Parathyroid adenoma (tissue), 2 donors: ENCODE measurements at regions not wholly inside any gene's neighbourhood (a gene's known extent, or its start where the extent isn't known, plus 50 kb on each side); places are given as distances from the start of the nearest gene placed in this dataset.

Source experiments
- H2AFZ ChIP-seq: fragments of 300-600 bp; sonication (generic); one replicate; pipeline ENCODE4 v1.7.0; 2017; ENCODE audit warnings: antibody characterized with exemption, mild to moderate bottlenecking
- H3K27ac ChIP-seq: fragments of 300-600 bp; sonication (generic); one replicate; pipeline ENCODE4 v1.7.0; 2017
- H3K27me3 ChIP-seq: fragments of 300-600 bp; sonication (generic); one replicate; pipeline ENCODE4 v1.7.0; 2017; ENCODE audit warnings: low read length; ENCODE audit not compliant: control insufficient read depth, insufficient read depth
- H3K36me3 ChIP-seq: fragments of 300-600 bp; sonication (generic); one replicate; pipeline ENCODE4 v1.7.0; 2017; ENCODE audit warnings: low read length; ENCODE audit not compliant: control insufficient read depth, insufficient read depth
- H3K4me1 ChIP-seq: fragments of 300-600 bp; sonication (generic); one replicate; pipeline ENCODE4 v1.7.0; 2017; ENCODE audit warnings: control low read depth
- H3K4me2 ChIP-seq: fragments of 300-600 bp; sonication (generic); one replicate; pipeline ENCODE4 v1.7.0; 2017; ENCODE audit warnings: low read length
- H3K4me3 ChIP-seq: fragments of 300-600 bp; sonication (generic); one replicate; pipeline ENCODE4 v1.7.0; 2017; ENCODE audit warnings: low read depth, low read length
- H3K79me2 ChIP-seq: fragments of 300-600 bp; sonication (generic); one replicate; pipeline ENCODE4 v1.7.0; 2017; ENCODE audit warnings: control low read depth
- H3K9ac ChIP-seq: fragments of 300-600 bp; sonication (generic); one replicate; pipeline ENCODE4 v1.7.0; 2017; ENCODE audit warnings: mild to moderate bottlenecking
- H3K9me3 ChIP-seq: fragments of 300-600 bp; sonication (generic); one replicate; pipeline ENCODE4 v1.7.0; 2017; ENCODE audit warnings: low read length; ENCODE audit not compliant: control insufficient read depth
- CTCF ChIP-seq: fragments of 300-600 bp; sonication (generic); IDR thresholded peaks from one replicate; pipeline ENCODE4 v1.7.0; 2017; ENCODE audit warnings: antibody characterized with exemption, mild to moderate bottlenecking
- donor health status: primary hyperparathyroidism.

- TF ChIP-seq CTCF: no peak
- H3K27me3 ChIP-seq: no peaks in the 10 kb centered on the region
- no peak overlapping the region for H3K9ac ChIP-seq
- H3K9me3 ChIP-seq: no peaks in the 10 kb centered on the region
- no peaks in the 10 kb centered on the region for H3K36me3 ChIP-seq
- H2AFZ ChIP-seq: no peak overlapping the region
- H3K4me3 ChIP-seq: no peak overlapping the region
- H3K27ac ChIP-seq: no peak overlapping the region
- H3K4me2 ChIP-seq: no peak overlapping the region
- H3K4me1 ChIP-seq: no peaks in the 10 kb centered on the region
- H3K79me2 ChIP-seq: no peaks in the 10 kb centered on the region
These were observed 345.5 kb upstream of the LYPLAL1 start for GRCh38 chr1:218828125-218828650.

GRCh38 chr1:218829097-218829496 is 344.6 kb upstream of the LYPLAL1 start:
- Histone ChIP-seq H3K27me3 (no peaks in the 10 kb centered on the region), H3K36me3 (no peaks in the 10 kb centered on the region), H3K9me3 (no peaks in the 10 kb centered on the region), H2AFZ (no peak overlapping the region), H3K4me1 (no peaks in the 10 kb centered on the region), H3K79me2 (no peaks in the 10 kb centered on the region), H3K4me2 (no peak overlapping the region), H3K9ac (no peak overlapping the region), H3K27ac (no peak overlapping the region), H3K4me3 (no peak overlapping the region)
- TF ChIP-seq CTCF: no peak

- Histone ChIP-seq H3K36me3 (no peaks in the 10 kb centered on the region), H3K27ac (no peak overlapping the region), H3K4me3 (no peak overlapping the region), H3K27me3 (no peaks in the 10 kb centered on the region), H3K9ac (no peak overlapping the region), H3K4me2 (no peak overlapping the region), H3K79me2 (no peaks in the 10 kb centered on the region), H3K4me1 (no peaks in the 10 kb centered on the region), H3K9me3 (no peaks in the 10 kb centered on the region), H2AFZ (no peak overlapping the region)
- TF ChIP-seq CTCF: no peak
These were observed 338.1 kb upstream of the LYPLAL1 start for GRCh38 chr1:218835609-218836008.

- Histone ChIP-seq H3K9ac (no peak overlapping the region), H3K9me3 (no peaks in the 10 kb centered on the region), H3K79me2 (no peaks in the 10 kb centered on the region), H2AFZ (no peak overlapping the region), H3K4me3 (no peak overlapping the region), H3K4me2 (no peak overlapping the region), H3K27ac (no peak overlapping the region), H3K4me1 (no peaks in the 10 kb centered on the region), H3K36me3 (no peaks in the 10 kb centered on the region), H3K27me3 (no peaks in the 10 kb centered on the region)
- no peak for TF ChIP-seq CTCF
These were observed 337.4 kb upstream of the LYPLAL1 start for GRCh38 chr1:218836264-218836663.

GRCh38 chr1:218837051-218837450 is 336.6 kb upstream of the LYPLAL1 start:
- no peaks in the 10 kb centered on the region for H3K27me3 ChIP-seq
- no peaks in the 10 kb centered on the region for H3K9me3 ChIP-seq
- no peak for TF ChIP-seq CTCF
- no peak overlapping the region for H3K27ac ChIP-seq
- H3K79me2 ChIP-seq: no peaks in the 10 kb centered on the region
- no peak overlapping the region for H3K4me3 ChIP-seq
- no peak overlapping the region for H2AFZ ChIP-seq
- no peaks in the 10 kb centered on the region for H3K4me1 ChIP-seq
- H3K4me2 ChIP-seq: no peak overlapping the region
- no peak overlapping the region for H3K9ac ChIP-seq
- H3K36me3 ChIP-seq: no peaks in the 10 kb centered on the region
